ENCODE measurements at regions not wholly inside any gene's neighbourhood (a gene's known extent, or its start where the extent isn't known, plus 50 kb on each side); places are given as distances from the start of the nearest gene placed in this dataset.

- Histone ChIP-seq H3K4me3 (ENCODE audit: low read depth, low read length) (no peak overlapping the region), H3K9ac (ENCODE audit: low read length) (no peak overlapping the region), H3K27ac (ENCODE audit: low read depth, low read length) (no peak overlapping the region), H3K9me3 (ENCODE audit: control insufficient read depth, insufficient read depth, low read depth, low read length) (no peaks in the 10 kb centered on the region), H3K27me3 (ENCODE audit: control insufficient read depth, insufficient read depth, low read length) (no peaks in the 10 kb centered on the region), H3K36me3 (ENCODE audit: control insufficient read depth, insufficient read depth, low read length) (peaks cover 3% of the 10 kb centered on the region; the same call in 1 of the 2 replicates), H3K4me1 (ENCODE audit: control insufficient read depth, insufficient read depth, low read length) (peaks cover 30% of the 10 kb centered on the region)
Observed at GRCh38 chr6:21375151-21376116, 218.1 kb upstream of the SOX4 start.

GRCh38 chr6:21377356-21377755 lies 216.2 kb upstream of the SOX4 start:
- H3K36me3 ChIP-seq (ENCODE audit: control insufficient read depth, insufficient read depth, low read length) = peaks cover 3% of the 10 kb centered on the region; the same call in 1 of the 2 replicates
- H3K4me1 ChIP-seq (ENCODE audit: control insufficient read depth, insufficient read depth, low read length) = peaks cover 21% of the 10 kb centered on the region
- H3K4me3 ChIP-seq (ENCODE audit: low read depth, low read length) = no peak overlapping the region
- H3K27me3 ChIP-seq (ENCODE audit: control insufficient read depth, insufficient read depth, low read length) = no peaks in the 10 kb centered on the region
- H3K27ac ChIP-seq (ENCODE audit: low read depth, low read length) = no peak overlapping the region
- H3K9me3 ChIP-seq (ENCODE audit: control insufficient read depth, insufficient read depth, low read depth, low read length) = no peaks in the 10 kb centered on the region
- H3K9ac ChIP-seq (ENCODE audit: low read length) = no peak overlapping the region

- Histone ChIP-seq H3K36me3 (ENCODE audit: control insufficient read depth, insufficient read depth, low read length) (no peaks in the 10 kb centered on the region), H3K4me3 (ENCODE audit: low read depth, low read length) (no peak overlapping the region), H3K4me1 (ENCODE audit: control insufficient read depth, insufficient read depth, low read length) (peaks cover 23% of the 10 kb centered on the region; the same call in 1 of the 2 replicates), H3K9me3 (ENCODE audit: control insufficient read depth, insufficient read depth, low read depth, low read length) (no peaks in the 10 kb centered on the region), H3K9ac (ENCODE audit: low read length) (no peak overlapping the region), H3K27ac (ENCODE audit: low read depth, low read length) (peak overlapping the region; percentile 39; the same call in 1 of the 2 replicates), H3K27me3 (ENCODE audit: control insufficient read depth, insufficient read depth, low read length) (no peaks in the 10 kb centered on the region)
Observed at GRCh38 chr6:21381331-21381963, 212.1 kb upstream of the SOX4 start.

- Histone ChIP-seq H3K9ac (ENCODE audit: low read length) (no peak overlapping the region), H3K4me3 (ENCODE audit: low read depth, low read length) (no peak overlapping the region), H3K27ac (ENCODE audit: low read depth, low read length) (no peak overlapping the region), H3K36me3 (ENCODE audit: control insufficient read depth, insufficient read depth, low read length) (no peaks in the 10 kb centered on the region), H3K4me1 (ENCODE audit: control insufficient read depth, insufficient read depth, low read length) (peaks cover 25% of the 10 kb centered on the region; the same call in 1 of the 2 replicates), H3K9me3 (ENCODE audit: control insufficient read depth, insufficient read depth, low read depth, low read length) (no peaks in the 10 kb centered on the region), H3K27me3 (ENCODE audit: control insufficient read depth, insufficient read depth, low read length) (no peaks in the 10 kb centered on the region)
Observed at GRCh38 chr6:21382821-21383449, 210.6 kb upstream of the SOX4 start.

- H3K9ac ChIP-seq (ENCODE audit: low read length) = no peak overlapping the region
- no peaks in the 10 kb centered on the region for H3K9me3 ChIP-seq (ENCODE audit: control insufficient read depth, insufficient read depth, low read depth, low read length)
- peaks cover 29% of the 10 kb centered on the region; the same call in 1 of the 2 replicates for H3K4me1 ChIP-seq (ENCODE audit: control insufficient read depth, insufficient read depth, low read length)
- H3K36me3 ChIP-seq (ENCODE audit: control insufficient read depth, insufficient read depth, low read length) = no peaks in the 10 kb centered on the region
- H3K27ac ChIP-seq (ENCODE audit: low read depth, low read length) = no peak overlapping the region
- H3K27me3 ChIP-seq (ENCODE audit: control insufficient read depth, insufficient read depth, low read length) = no peaks in the 10 kb centered on the region
- H3K4me3 ChIP-seq (ENCODE audit: low read depth, low read length) = no peak overlapping the region
Observed at GRCh38 chr6:21383450-21384085, 210.0 kb upstream of the SOX4 start.

- peaks cover 29% of the 10 kb centered on the region; the same call in 1 of the 2 replicates for H3K4me1 ChIP-seq (ENCODE audit: control insufficient read depth, insufficient read depth, low read length)
- no peaks in the 10 kb centered on the region for H3K27me3 ChIP-seq (ENCODE audit: control insufficient read depth, insufficient read depth, low read length)
- H3K9ac ChIP-seq (ENCODE audit: low read length) = no peak overlapping the region
- no peak overlapping the region for H3K4me3 ChIP-seq (ENCODE audit: low read depth, low read length)
- H3K36me3 ChIP-seq (ENCODE audit: control insufficient read depth, insufficient read depth, low read length) = no peaks in the 10 kb centered on the region
- H3K9me3 ChIP-seq (ENCODE audit: control insufficient read depth, insufficient read depth, low read depth, low read length) = no peaks in the 10 kb centered on the region
- no peak overlapping the region for H3K27ac ChIP-seq (ENCODE audit: low read depth, low read length)
Observed at GRCh38 chr6:21384216-21384615, 209.3 kb upstream of the SOX4 start.

GRCh38 chr6:21386744-21387143 lies 206.8 kb upstream of the SOX4 start:
- Histone ChIP-seq H3K27me3 (ENCODE audit: control insufficient read depth, insufficient read depth, low read length) (no peaks in the 10 kb centered on the region), H3K4me3 (ENCODE audit: low read depth, low read length) (no peak overlapping the region), H3K9me3 (ENCODE audit: control insufficient read depth, insufficient read depth, low read depth, low read length) (no peaks in the 10 kb centered on the region), H3K36me3 (ENCODE audit: control insufficient read depth, insufficient read depth, low read length) (no peaks in the 10 kb centered on the region), H3K9ac (ENCODE audit: low read length) (no peak overlapping the region), H3K4me1 (ENCODE audit: control insufficient read depth, insufficient read depth, low read length) (peaks cover 27% of the 10 kb centered on the region; the same call in 1 of the 2 replicates), H3K27ac (ENCODE audit: low read depth, low read length) (no peak overlapping the region)

GRCh38 chr6:21390532-21391213 lies 202.9 kb upstream of the SOX4 start:
- Histone ChIP-seq H3K27me3 (ENCODE audit: control insufficient read depth, insufficient read depth, low read length) (no peaks in the 10 kb centered on the region), H3K4me1 (ENCODE audit: control insufficient read depth, insufficient read depth, low read length) (peaks cover 20% of the 10 kb centered on the region; the same call in 1 of the 2 replicates), H3K27ac (ENCODE audit: low read depth, low read length) (no peak overlapping the region), H3K4me3 (ENCODE audit: low read depth, low read length) (no peak overlapping the region), H3K9me3 (ENCODE audit: control insufficient read depth, insufficient read depth, low read depth, low read length) (no peaks in the 10 kb centered on the region), H3K9ac (ENCODE audit: low read length) (no peak overlapping the region), H3K36me3 (ENCODE audit: control insufficient read depth, insufficient read depth, low read length) (no peaks in the 10 kb centered on the region)

- Histone ChIP-seq H3K27ac (ENCODE audit: low read depth, low read length) (no peak overlapping the region), H3K4me1 (ENCODE audit: control insufficient read depth, insufficient read depth, low read length) (peaks cover 15% of the 10 kb centered on the region; the same call in 1 of the 2 replicates)
Observed at GRCh38 chr6:21392177-21392576, 201.4 kb upstream of the SOX4 start.

GRCh38 chr6:21393441-21394165 lies 199.9 kb upstream of the SOX4 start:
- H3K9ac ChIP-seq (ENCODE audit: low read length) = no peak overlapping the region
- H3K36me3 ChIP-seq (ENCODE audit: control insufficient read depth, insufficient read depth, low read length) = no peaks in the 10 kb centered on the region
- peaks cover 13% of the 10 kb centered on the region for H3K4me1 ChIP-seq (ENCODE audit: control insufficient read depth, insufficient read depth, low read length)
- H3K9me3 ChIP-seq (ENCODE audit: control insufficient read depth, insufficient read depth, low read depth, low read length) = no peaks in the 10 kb centered on the region
- no peaks in the 10 kb centered on the region for H3K27me3 ChIP-seq (ENCODE audit: control insufficient read depth, insufficient read depth, low read length)
- H3K27ac ChIP-seq (ENCODE audit: low read depth, low read length) = no peak overlapping the region
- no peak overlapping the region for H3K4me3 ChIP-seq (ENCODE audit: low read depth, low read length)

More at GRCh38 chr6:21392177-21392576, 201.4 kb upstream of the SOX4 start:
- no peaks in the 10 kb centered on the region for H3K9me3 ChIP-seq (ENCODE audit: control insufficient read depth, insufficient read depth, low read depth, low read length)
- H3K9ac ChIP-seq (ENCODE audit: low read length) = no peak overlapping the region
- no peak overlapping the region for H3K4me3 ChIP-seq (ENCODE audit: low read depth, low read length)
- H3K36me3 ChIP-seq (ENCODE audit: control insufficient read depth, insufficient read depth, low read length) = no peaks in the 10 kb centered on the region
- no peaks in the 10 kb centered on the region for H3K27me3 ChIP-seq (ENCODE audit: control insufficient read depth, insufficient read depth, low read length)

Measured in HUES6 (cell line).